Eye (tissue), 1 donor: ENCODE measurements at regions not wholly inside any gene's neighbourhood (a gene's known extent, or its start where the extent isn't known, plus 50 kb on each side); places are given as distances from the start of the nearest gene placed in this dataset.
"Not testable (repeated sequence)": the region's sequence is repeated elsewhere in the genome, so short reads cannot be mapped to it uniquely, and the experiment has no call there.

Experiments used
- DNase-seq: peaks from one replicate; pipeline ENCODE4 v3.0.0-alpha.2; 2015

DNA sequence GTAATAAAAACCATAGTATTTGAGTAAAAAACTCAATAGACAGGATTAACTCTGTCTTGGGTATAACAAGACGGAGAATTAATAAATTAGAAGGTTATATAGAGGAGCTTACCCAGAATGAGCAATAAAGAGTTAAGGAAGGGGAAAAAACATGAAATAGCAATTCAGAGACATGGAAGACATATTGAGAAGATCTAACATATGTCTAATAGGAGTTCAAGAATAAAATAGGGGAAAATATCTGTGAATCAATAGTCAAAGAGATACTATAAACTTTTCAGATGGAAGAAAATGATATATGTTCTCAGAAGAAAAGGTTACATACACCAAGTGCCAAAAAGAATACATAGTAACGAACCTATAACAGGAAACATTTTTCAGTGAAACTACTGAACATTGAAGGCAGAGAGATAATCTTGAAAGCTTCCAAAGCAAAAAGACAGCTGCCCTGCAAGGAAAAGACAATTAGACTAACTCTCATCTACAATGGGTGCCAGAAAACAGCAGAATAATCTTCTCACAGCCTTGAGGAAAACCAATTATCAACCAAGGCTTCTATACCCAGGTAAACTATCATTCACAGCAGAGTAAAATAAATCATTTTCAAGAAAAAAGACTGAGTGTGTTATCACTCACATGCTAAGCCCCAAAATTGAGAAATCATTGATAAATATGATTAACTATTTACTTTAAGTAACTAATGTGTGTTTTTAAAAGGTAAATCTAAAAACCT is 106.0 kb downstream of the ENC1 start:
- no peak for DNase-seq

DNA sequence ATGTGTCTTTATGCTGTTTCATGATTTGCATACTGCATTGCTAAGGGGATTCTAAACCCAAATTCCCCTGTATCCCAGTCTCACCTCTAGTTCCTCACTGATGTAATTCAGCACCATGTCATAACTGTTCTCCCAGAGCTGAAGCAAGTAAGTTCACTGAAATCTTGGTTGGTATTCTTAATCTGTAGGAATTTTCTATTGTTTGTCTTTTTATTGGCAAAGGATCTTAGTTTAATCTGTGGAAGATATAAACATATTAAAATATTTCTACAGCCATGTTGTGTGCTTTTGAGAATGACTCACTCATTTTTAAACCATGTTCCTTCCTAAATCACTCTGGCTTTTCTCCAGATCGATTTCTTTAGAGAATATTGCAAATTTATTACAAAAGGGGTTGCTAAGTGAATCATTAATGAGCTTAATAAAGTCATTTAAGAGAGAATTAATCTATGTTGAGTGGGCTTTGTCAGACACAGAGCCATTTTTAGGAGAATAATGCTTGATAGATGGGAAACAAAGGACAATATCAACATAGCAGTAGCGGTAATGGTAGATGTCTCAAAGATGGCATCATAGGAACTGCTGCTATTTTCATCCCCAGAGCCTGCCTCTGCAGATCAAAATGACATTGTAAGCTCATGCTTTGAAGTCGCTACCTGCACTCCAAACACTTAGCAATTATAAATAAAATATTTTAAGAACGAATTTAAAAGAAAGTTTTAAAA is 110.0 kb downstream of the ENC1 start:
- no peak for DNase-seq

DNA sequence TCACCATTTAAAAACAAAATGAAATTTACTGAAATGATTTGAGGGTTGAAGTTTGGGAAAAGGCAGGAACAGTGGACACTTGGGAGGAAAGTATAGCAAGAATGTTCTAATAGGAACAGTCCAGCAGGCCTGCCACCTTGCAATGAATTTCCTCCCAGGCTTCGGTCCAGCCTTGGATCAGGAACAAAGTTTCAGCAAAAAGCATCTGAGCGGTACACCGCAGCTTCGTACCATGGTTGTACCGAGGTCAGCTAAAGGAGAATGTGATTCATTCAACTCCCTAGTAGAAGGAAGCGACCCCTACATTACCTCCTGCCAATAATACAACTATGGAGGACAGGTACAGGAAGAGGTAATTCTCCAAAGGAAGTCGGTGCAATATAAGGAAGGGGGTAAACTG is 111.4 kb downstream of the ENC1 start:
- no peak for DNase-seq

GRCh38 chr5:74526111-74526510 is 114.4 kb downstream of the ENC1 start:
- DNase-seq: no peak

GRCh38 chr5:74524767-74525166 is 115.8 kb downstream of the ENC1 start:
- DNase-seq: not testable (repeated sequence)

DNA sequence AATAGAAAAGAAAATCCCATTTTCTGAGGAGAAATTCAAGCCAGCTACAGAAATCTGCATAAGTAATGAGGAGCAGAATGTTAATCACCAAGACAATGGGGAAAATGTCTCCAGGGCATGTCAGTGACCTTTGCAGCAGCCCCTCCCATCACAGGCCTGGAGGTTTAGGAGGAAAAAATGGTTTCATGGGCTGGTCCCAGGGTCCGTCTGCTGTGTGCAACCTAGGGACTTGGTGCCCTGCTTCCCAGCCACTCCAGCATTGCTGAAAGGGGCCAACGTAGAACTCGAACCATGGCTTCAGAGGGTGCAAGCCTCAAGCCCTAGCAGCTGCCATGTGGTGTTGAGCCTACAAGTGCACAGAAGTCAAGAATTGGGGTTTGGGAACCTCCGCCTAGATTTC is 116.8 kb downstream of the ENC1 start:
- not testable (repeated sequence) for DNase-seq

- DNase-seq: not testable (repeated sequence)
Observed at GRCh38 chr5:74522838-74523237, 117.7 kb downstream of the ENC1 start.

GRCh38 chr5:74521401-74521800 is 119.1 kb downstream of the ENC1 start:
- no peak for DNase-seq

GRCh38 chr5:74519679-74520078 is 120.8 kb downstream of the ENC1 start:
- DNase-seq: no peak

GRCh38 chr5:74519161-74519571 is 121.4 kb downstream of the ENC1 start:
- no peak for DNase-seq

GRCh38 chr5:74517700-74518099 is 122.8 kb downstream of the ENC1 start:
- DNase-seq: peak; percentile 38

DNA sequence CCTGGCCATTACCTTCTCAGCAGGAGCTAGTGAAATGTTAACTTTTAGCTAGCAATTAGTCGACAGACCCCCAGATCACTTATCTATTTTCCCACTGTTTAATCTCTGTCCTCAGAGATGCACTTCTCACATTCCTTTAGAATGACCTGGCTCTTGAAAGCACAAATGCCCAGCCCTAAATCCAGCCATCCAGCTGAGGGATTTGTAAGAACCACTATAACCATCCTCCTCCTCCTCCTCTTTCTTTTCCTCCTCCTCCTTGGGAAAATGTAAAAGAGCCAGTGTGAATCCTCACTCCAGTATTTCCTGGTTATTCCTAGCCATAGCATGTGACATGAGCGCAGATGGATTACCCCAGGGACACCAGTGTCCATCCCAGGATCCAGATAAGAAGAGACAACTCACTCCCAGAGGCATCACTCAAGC is 124.3 kb downstream of the ENC1 start:
- peak; percentile 73 for DNase-seq

DNA sequence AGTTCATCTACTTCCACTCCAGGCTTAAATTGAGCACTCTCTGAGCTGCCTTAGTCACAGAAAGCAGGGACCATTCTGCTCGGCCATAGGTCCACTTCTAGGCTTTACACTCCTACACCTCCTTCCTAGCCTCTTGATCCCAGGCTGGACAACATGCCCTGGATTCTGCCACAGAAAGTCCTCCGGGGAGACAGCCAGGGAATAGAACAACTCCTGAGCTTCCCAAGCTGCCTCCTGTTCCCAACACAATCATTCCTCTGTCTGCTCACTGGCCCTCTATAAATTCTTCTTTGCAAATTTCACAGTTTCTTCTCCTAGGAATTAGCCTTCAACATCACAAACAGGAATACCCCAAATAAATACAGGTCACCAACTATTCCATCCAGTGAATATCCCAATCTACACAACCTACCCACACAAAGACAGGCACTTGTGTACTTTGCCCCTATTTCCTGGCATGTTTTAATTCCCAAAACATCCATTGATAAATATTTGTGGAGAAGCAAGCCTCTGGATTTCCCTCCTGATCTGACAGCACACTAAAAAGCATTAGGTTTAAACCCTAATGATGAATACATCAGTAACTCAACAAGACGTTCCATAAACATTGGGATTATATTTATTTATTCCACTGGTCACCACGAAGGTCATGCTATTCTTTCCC is 125.5 kb downstream of the ENC1 start:
- no peak for DNase-seq

DNA sequence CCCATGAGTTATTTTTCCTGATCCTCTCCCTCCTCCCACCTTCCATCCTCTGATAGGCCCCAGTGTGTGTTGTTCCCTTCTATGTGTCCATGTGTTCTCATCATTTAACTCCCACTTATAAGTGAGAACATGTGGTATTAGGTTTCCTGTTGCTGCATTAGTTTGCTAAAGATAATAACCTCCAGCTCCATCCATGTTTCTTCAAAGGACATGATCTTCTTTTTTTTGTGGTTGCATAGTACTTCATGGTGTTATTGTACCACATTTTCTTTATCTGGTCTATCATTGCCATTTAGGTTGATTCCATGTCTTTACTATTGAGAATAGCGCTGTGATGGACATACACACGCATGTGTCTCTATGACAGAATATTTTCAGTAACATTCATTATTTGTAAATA is 128.8 kb downstream of the ENC1 start:
- DNase-seq: not testable (repeated sequence)

GRCh38 chr5:74510476-74511075 is 130.0 kb downstream of the ENC1 start:
- DNase-seq: no peak

DNA sequence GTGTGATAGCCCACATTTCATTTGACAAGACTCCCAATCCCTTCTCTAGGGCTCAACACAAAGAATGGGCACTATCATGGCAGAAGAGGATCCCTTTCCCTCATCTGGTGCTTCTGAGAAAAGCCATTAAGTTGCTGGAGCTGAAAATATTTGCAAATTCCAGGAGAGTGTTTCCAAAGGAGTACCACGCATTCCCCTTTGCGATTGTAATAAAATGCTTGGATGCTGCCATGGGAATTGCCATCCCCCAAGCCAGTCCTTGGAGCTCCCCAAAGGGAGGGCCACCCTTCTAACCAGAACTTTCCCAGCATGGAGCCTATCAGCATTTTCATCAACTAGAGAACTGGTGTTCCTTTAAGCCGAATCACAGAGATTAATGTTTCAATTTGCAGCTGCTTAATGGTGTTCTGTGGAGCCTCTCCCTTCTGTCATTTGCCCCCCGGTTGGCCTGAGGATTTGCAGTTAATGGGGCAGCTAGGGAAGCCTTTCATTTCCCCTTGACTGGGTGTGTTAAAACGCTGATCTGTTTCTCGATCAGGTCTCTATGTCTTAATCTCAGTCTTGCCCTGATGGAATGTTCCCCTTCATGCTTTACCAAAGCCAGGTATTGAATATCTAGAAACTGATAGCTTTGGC is 133.0 kb downstream of the ENC1 start:
- peak; percentile 58 for DNase-seq

GRCh38 chr5:74506119-74506518 is 134.4 kb downstream of the ENC1 start:
- no peak for DNase-seq

- no peak for DNase-seq
Observed at GRCh38 chr5:74504463-74504862, 136.1 kb downstream of the ENC1 start.

DNA sequence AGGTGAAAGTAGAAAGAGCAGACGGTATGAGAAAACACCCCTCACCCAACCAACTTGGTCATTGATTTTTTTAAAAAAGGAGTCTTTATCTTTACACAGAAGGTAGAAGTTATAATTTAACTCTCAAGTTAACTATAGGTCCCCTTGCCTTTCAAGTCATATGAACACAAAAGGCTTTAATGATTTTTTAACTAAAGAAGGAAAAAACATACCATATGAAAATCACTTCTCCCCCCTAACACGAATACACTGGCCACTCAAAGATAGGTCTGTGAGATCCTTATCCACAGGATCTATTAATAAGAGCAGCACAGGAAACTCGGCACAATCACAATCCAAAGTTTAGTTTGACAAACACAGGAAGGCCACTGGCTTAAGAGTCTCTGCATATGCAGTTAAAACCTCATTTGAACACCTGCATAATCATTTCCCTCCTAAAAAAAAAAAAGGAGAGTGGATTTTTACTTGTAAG is 138.0 kb downstream of the ENC1 start:
- no peak for DNase-seq

- no peak for DNase-seq
Observed at GRCh38 chr5:74501674-74502478, 138.7 kb downstream of the ENC1 start.

- DNase-seq: no peak
Observed at GRCh38 chr5:74500110-74500917, 140.2 kb downstream of the ENC1 start.
